Smooth muscle cell (in vitro differentiated cells): ENCODE measurements at regions not wholly inside any gene's neighbourhood (a gene's known extent, or its start where the extent isn't known, plus 50 kb on each side); places are given as distances from the start of the nearest gene placed in this dataset.

ENCODE experiments used
- DNase-seq: peaks from one replicate; lab custom pipeline; 2025; ENCODE audit not compliant: unreplicated experiment; lab: John Stamatoyannopoulos, UW
- H2AFZ ChIP-seq: fragments of 200-600 bp; sonication (generic); 2 replicates; pipeline ENCODE4 v1.6.0; 2016; ENCODE audit warnings: antibody characterized with exemption, low read depth, mild to moderate bottlenecking
- H3F3A ChIP-seq: fragments of 200-600 bp; sonication (generic); 2 replicates; pipeline ENCODE4 v1.6.0; 2017; ENCODE audit warnings: antibody characterized with exemption, low read depth
- H3K27ac ChIP-seq: fragments of 200-600 bp; sonication (generic); 2 replicates; pipeline ENCODE4 v1.5.1; 2016; ENCODE audit warnings: low read depth, mild to moderate bottlenecking
- H3K27me3 ChIP-seq: fragments of 200-600 bp; sonication (generic); 2 replicates; pipeline ENCODE4 v1.6.1; 2016; ENCODE audit warnings: low read depth, mild to moderate bottlenecking
- H3K36me3 ChIP-seq: fragments of 200-600 bp; sonication (generic); 2 replicates; pipeline ENCODE4 v1.5.1; 2016; ENCODE audit warnings: low read depth
- H3K4me1 ChIP-seq: fragments of 200-600 bp; sonication (generic); 2 replicates; pipeline ENCODE4 v1.5.1; 2016; ENCODE audit warnings: low read depth
- H3K4me2 ChIP-seq: fragments of 200-600 bp; sonication (generic); 2 replicates; pipeline ENCODE4 v1.6.0; 2016; ENCODE audit warnings: mild to moderate bottlenecking
- H3K4me3 ChIP-seq: fragments of 200-600 bp; sonication (generic); 2 replicates; pipeline ENCODE4 v1.5.1; 2016; ENCODE audit warnings: mild to moderate bottlenecking
- H3K79me2 ChIP-seq: fragments of 200-600 bp; sonication (generic); 2 replicates; pipeline ENCODE4 v1.6.0; 2016; ENCODE audit warnings: low read depth, mild to moderate bottlenecking
- H3K9ac ChIP-seq: fragments of 200-600 bp; sonication (generic); 2 replicates; pipeline ENCODE4 v1.6.0; 2016; ENCODE audit warnings: low read depth
- H3K9me3 ChIP-seq: fragments of 200-600 bp; sonication (generic); replicated peaks from 2 replicates; pipeline ENCODE4 v1.5.1; 2016; ENCODE audit warnings: low read depth
- H4K20me1 ChIP-seq: fragments of 200-600 bp; sonication (generic); 2 replicates; pipeline ENCODE4 v1.6.0; 2016; ENCODE audit warnings: low read depth
- CTCF ChIP-seq: fragments of 200-600 bp; sonication (generic); IDR thresholded peaks from 2 replicates; pipeline ENCODE4 v1.5.1; 2017; ENCODE audit warnings: borderline replicate concordance, mild to moderate bottlenecking, antibody characterized with exemption; ENCODE audit not compliant: insufficient read depth, poor library complexity, severe bottlenecking
- WGBS: methylation state at CpG from one replicate; pipeline ENCODE4 v1.1.7; 2016; ENCODE audit warnings: low lambda C conversion rate; 5-methylcytosine and 5-hydroxymethylcytosine counted together

GRCh38 chr6:169986848-169987498, 235.6 kb downstream of the ERMARD start:
- Histone ChIP-seq H3K4me3 (no peak overlapping the region), H3K27ac (no peak overlapping the region), H3F3A (no peaks in the 10 kb centered on the region), H3K9ac (no peak overlapping the region), H3K4me1 (no peaks in the 10 kb centered on the region), H3K79me2 (no peaks in the 10 kb centered on the region), H3K4me2 (no peak overlapping the region), H3K9me3 (no peaks in the 10 kb centered on the region), H2AFZ (no peak overlapping the region), H3K36me3 (no peaks in the 10 kb centered on the region), H4K20me1 (no peaks in the 10 kb centered on the region), H3K27me3 (no peaks in the 10 kb centered on the region)
- 97% methylated on average over 17 of the region's 35 CpGs for WGBS
- DNase-seq = no peak
- TF ChIP-seq CTCF = no peak

- H3K4me3 ChIP-seq = no peak overlapping the region
- no peaks in the 10 kb centered on the region for H3F3A ChIP-seq
- no peaks in the 10 kb centered on the region for H3K4me1 ChIP-seq
- no peaks in the 10 kb centered on the region for H3K36me3 ChIP-seq
- no peaks in the 10 kb centered on the region for H3K79me2 ChIP-seq
- no peaks in the 10 kb centered on the region for H3K9me3 ChIP-seq
- no peak overlapping the region for H2AFZ ChIP-seq
- no peaks in the 10 kb centered on the region for H4K20me1 ChIP-seq
- H3K4me2 ChIP-seq = no peak overlapping the region
- no peaks in the 10 kb centered on the region for H3K27me3 ChIP-seq
- no peak overlapping the region for H3K9ac ChIP-seq
- H3K27ac ChIP-seq = no peak overlapping the region
- WGBS = 97% methylated on average over 30 of the region's 30 CpGs
- no peak for TF ChIP-seq CTCF
- no peak for DNase-seq
Measured at GRCh38 chr6:169986171-169986847, 234.9 kb downstream of the ERMARD start.

- peaks cover 6% of the 10 kb centered on the region for H3K27me3 ChIP-seq
- no peak for DNase-seq
- H3K36me3 ChIP-seq = no peaks in the 10 kb centered on the region
- no peak for TF ChIP-seq CTCF
- no peak overlapping the region for H3K9ac ChIP-seq
- no peaks in the 10 kb centered on the region for H3K79me2 ChIP-seq
- no peaks in the 10 kb centered on the region for H3K9me3 ChIP-seq
- no peaks in the 10 kb centered on the region for H3F3A ChIP-seq
- H2AFZ ChIP-seq = no peak overlapping the region
- no peaks in the 10 kb centered on the region for H3K4me1 ChIP-seq
- no peaks in the 10 kb centered on the region for H4K20me1 ChIP-seq
- 93% methylated on average over 38 of the region's 38 CpGs for WGBS
- H3K4me3 ChIP-seq = no peak overlapping the region
- H3K4me2 ChIP-seq = no peak overlapping the region
- no peak overlapping the region for H3K27ac ChIP-seq
Measured at GRCh38 chr6:169985121-169986015, 233.9 kb downstream of the ERMARD start.
